ENCODE measurements at regions not wholly inside any gene's neighbourhood (a gene's known extent, or its start where the extent isn't known, plus 50 kb on each side); places are given as distances from the start of the nearest gene placed in this dataset.

DNA sequence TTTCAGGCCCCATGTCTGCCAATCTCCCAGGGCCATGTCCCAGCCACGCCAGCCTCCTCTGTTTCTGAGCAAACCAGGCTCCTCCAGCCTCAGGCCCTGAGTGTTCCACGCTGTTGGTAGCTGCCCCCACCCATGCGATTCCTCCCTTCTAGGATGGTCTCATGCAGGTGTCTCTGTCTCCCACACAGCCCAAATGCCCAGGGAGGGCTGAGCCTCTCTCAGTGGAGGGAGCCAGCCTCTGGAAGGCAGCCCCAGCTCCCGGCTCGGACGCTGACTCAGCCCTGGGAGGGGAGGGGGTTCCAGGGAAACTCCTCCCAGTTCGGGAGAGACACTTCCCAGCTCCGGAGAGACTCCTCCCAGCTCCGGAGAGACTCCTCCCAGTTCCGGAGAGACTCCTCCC, 122.9 kb upstream of the AFDN start:
- CTCF ChIA-PET (ENCODE audit: low intra/inter-chr PET ratio, low total read pairs): no interaction called here
- Histone ChIP-seq H3K36me3 (replicated peaks in 1 of 2; ENCODE audit: control insufficient read depth in 1 of 2, insufficient read depth in 2 of 2, low read length in 2 of 2) (no peaks in the 10 kb centered on the region), H3K27ac (ENCODE audit: extremely low read length, insufficient read depth, low read length) (no peak overlapping the region), H4K20me1 (ENCODE audit: insufficient read depth, low read length) (no peaks in the 10 kb centered on the region), H3K79me2 (ENCODE audit: insufficient read depth, low read length) (no peaks in the 10 kb centered on the region), H3K4me1 (ENCODE audit: insufficient read depth, low read length) (peaks cover 62% of the 10 kb centered on the region), H3K9ac (ENCODE audit: insufficient read depth, low read depth, low read length) (no peak overlapping the region), H3K9me3 (ENCODE audit: low read length) (no peaks in the 10 kb centered on the region), H3K27me3 (ENCODE audit: control insufficient read depth in 1 of 2, insufficient read depth in 2 of 2, low read length in 2 of 2) (no peaks in the 10 kb centered on the region; a peak in 1 of 5 replicates), H3K4me2 (ENCODE audit: low read depth, low read length) (no peak overlapping the region), H3K4me3 (replicated peaks in 1 of 3; ENCODE audit: insufficient read depth in 1 of 3, low read depth in 2 of 3, low read length in 3 of 3) (no peak overlapping the region), H2AFZ (ENCODE audit: low read length) (no peak overlapping the region)
- intact Hi-C loops (cut with micrococcal nuclease; ENCODE audit: unreplicated experiment) (no loop called here), in situ Hi-C loops (cut with HindIII; ENCODE audit: extremely low pct_ligation_motif_present, low pct_unique_long_range_greater_than_20kb) (no loop called here)
- DNase-seq (ENCODE audit: low spot score) (no peak), ATAC-seq (no peak), FAIRE-seq (no peak)
- POLR2A ChIA-PET: interaction anchor here (1.0 to 1.5 kb wide), 2 partner anchors 16 to 27 kb away, joined by 3 to 5 read pairs; no protein-coding TSS in a partner anchor
- TF ChIP-seq KDM5B (CRISPR knock-in tag; IDR thresholded peaks at IDR 0.05; ENCODE audit: borderline replicate concordance) (0 out of 2 replicates have a peak, but pooled peaks have one; percentile 47), ZC3H4 (CRISPR knock-in tag; IDR thresholded peaks at IDR 0.05; ENCODE audit: borderline replicate concordance) (no peak), STAG1 (CRISPR knock-in tag; IDR thresholded peaks at IDR 0.05) (peak; percentile 1; the same call in 1 of the 2 replicates)
- no TSS peak for BruUV-seq (replicated peaks)
- WGBS (ENCODE audit: low lambda C conversion rate): 92% methylated on average over 10 of the region's 10 CpGs

DNA sequence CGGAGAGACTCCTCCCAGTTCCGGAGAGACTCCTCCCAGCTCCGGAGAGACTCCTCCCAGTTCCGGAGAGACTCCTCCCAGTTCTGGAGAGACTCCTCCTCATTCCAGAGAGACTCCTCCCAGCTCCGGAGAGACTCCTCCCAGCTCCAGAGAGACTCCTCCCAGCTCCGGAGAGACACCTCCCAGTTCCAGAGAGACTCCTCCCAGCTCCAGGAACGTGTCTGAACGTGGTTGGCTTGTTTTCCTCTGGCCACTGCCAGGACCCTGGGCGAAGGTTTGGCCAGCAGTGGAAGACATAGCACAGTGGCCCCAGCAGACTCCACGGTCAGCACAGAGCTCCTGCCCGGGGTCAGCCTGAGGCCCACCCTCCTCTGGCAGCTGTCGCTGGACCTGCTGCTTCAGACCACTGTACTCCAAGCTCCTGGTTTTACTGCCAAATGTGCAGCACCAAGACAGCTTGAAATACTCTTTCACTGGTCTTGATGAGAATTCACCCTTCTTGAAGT, 122.3 kb upstream of the AFDN start:
- Histone ChIP-seq H3K4me2 (ENCODE audit: low read depth, low read length) (no peak overlapping the region), H3K36me3 (replicated peaks in 1 of 2; ENCODE audit: control insufficient read depth in 1 of 2, insufficient read depth in 2 of 2, low read length in 2 of 2) (no peaks in the 10 kb centered on the region), H3K9me3 (ENCODE audit: low read length) (no peaks in the 10 kb centered on the region), H3K27me3 (ENCODE audit: control insufficient read depth in 1 of 2, insufficient read depth in 2 of 2, low read length in 2 of 2) (no peaks in the 10 kb centered on the region; a peak in 1 of 5 replicates), H3K9ac (ENCODE audit: insufficient read depth, low read depth, low read length) (no peak overlapping the region), H3K4me1 (ENCODE audit: insufficient read depth, low read length) (peaks cover 59% of the 10 kb centered on the region), H2AFZ (ENCODE audit: low read length) (peak overlapping the region; percentile 85), H3K79me2 (ENCODE audit: insufficient read depth, low read length) (no peaks in the 10 kb centered on the region), H3K27ac (ENCODE audit: extremely low read length, insufficient read depth, low read length) (no peak overlapping the region), H4K20me1 (ENCODE audit: insufficient read depth, low read length) (no peaks in the 10 kb centered on the region), H3K4me3 (replicated peaks in 1 of 3; ENCODE audit: insufficient read depth in 1 of 3, low read depth in 2 of 3, low read length in 3 of 3) (no peak overlapping the region)
- ChIA-PET POLR2A (interaction anchor here (1.0 to 1.5 kb wide), 2 partner anchors 16 to 28 kb away, joined by 3 to 5 read pairs; no protein-coding TSS in a partner anchor), CTCF (ENCODE audit: low intra/inter-chr PET ratio, low total read pairs) (no interaction called here)
- no peak for DNase-seq (ENCODE audit: low spot score)
- intact Hi-C loops (cut with micrococcal nuclease; ENCODE audit: unreplicated experiment): no loop called here
- no peak for FAIRE-seq
- BruUV-seq (replicated peaks): no TSS peak
- in situ Hi-C loops (cut with HindIII; ENCODE audit: extremely low pct_ligation_motif_present, low pct_unique_long_range_greater_than_20kb): no loop called here
- ATAC-seq: peak; percentile 41
- TF ChIP-seq ZFP36L1 (CRISPR knock-in tag; IDR thresholded peaks at IDR 0.05) (no peak), ZBTB26 (CRISPR knock-in tag; IDR thresholded peaks at IDR 0.05; ENCODE audit: borderline replicate concordance) (peak; percentile 69; the same call in 1 of the 2 replicates), ZNF263 (CRISPR knock-in tag; IDR thresholded peaks at IDR 0.05) (peak; percentile 83)
- TF ChIP-seq, protein P1, sequence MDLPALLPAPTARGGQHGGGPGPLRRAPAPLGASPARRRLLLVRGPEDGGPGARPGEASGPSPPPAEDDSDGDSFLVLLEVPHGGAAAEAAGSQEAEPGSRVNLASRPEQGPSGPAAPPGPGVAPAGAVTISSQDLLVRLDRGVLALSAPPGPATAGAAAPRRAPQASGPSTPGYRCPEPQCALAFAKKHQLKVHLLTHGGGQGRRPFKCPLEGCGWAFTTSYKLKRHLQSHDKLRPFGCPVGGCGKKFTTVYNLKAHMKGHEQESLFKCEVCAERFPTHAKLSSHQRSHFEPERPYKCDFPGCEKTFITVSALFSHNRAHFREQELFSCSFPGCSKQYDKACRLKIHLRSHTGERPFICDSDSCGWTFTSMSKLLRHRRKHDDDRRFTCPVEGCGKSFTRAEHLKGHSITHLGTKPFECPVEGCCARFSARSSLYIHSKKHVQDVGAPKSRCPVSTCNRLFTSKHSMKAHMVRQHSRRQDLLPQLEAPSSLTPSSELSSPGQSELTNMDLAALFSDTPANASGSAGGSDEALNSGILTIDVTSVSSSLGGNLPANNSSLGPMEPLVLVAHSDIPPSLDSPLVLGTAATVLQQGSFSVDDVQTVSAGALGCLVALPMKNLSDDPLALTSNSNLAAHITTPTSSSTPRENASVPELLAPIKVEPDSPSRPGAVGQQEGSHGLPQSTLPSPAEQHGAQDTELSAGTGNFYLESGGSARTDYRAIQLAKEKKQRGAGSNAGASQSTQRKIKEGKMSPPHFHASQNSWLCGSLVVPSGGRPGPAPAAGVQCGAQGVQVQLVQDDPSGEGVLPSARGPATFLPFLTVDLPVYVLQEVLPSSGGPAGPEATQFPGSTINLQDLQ (CRISPR knock-in tag; IDR thresholded peaks at IDR 0.05): 0 out of 2 replicates have a peak, but pooled peaks have one; percentile 17
- 75% methylated on average over 12 of the region's 12 CpGs for WGBS (ENCODE audit: low lambda C conversion rate)
